ENCODE measurements at regions not wholly inside any gene's neighbourhood (a gene's known extent, or its start where the extent isn't known, plus 50 kb on each side); places are given as distances from the start of the nearest gene placed in this dataset.

GRCh38 chr22:49352361-49353169 is 475.1 kb downstream of the BRD1 start:
- no peak for TF ChIP-seq CTCF (IDR thresholded peaks at IDR 0.05 in 8 of 11, conservative IDR thresholded peaks at IDR 0.05 in 3 of 11)
- TF ChIP-seq POLR2A (IDR thresholded peaks at IDR 0.05), result no peak
- TF ChIP-seq POLR2AphosphoS5 (IDR thresholded peaks at IDR 0.05), result no peak

All from spleen (tissue), 7 donors.